ENCODE measurements at regions not wholly inside any gene's neighbourhood (a gene's known extent, or its start where the extent isn't known, plus 50 kb on each side); places are given as distances from the start of the nearest gene placed in this dataset.
"Not testable (repeated sequence)": the region's sequence is repeated elsewhere in the genome, so short reads cannot be mapped to it uniquely, and the experiment has no call there.

GRCh38 chr2:16383411-16383810, 282.2 kb downstream of the CYRIA start:
- 68 to 88% methylated on average over 1 of the region's 1 CpG for WGBS, 2 donors
- Histone ChIP-seq H3K36me3 (ENCODE audit: control insufficient read depth in 4 of 4, insufficient read depth in 4 of 4, low read length in 4 of 4) (no peaks in the 10 kb centered on the region), H3K9ac (ENCODE audit: insufficient read depth in 1 of 2, low read length in 2 of 2) (no peak overlapping the region), H3K4me3 (no peak overlapping the region), H3K27me3 (ENCODE audit: control insufficient read depth in 3 of 3, insufficient read depth in 3 of 3, low read length in 2 of 3) (no peaks in the 10 kb centered on the region), H3K9me3 (ENCODE audit: control insufficient read depth in 4 of 4, insufficient read depth in 3 of 4, low read length in 3 of 4) (peaks cover 0 to 4% (median 0%) of the 10 kb centered on the region in 4 donors), H3K4me1 (ENCODE audit: control insufficient read depth in 5 of 5, insufficient read depth in 5 of 5, low read length in 5 of 5) (peaks cover 0 to 10% (median 0%) of the 10 kb centered on the region in 5 donors), H3K27ac (ENCODE audit: low read depth in 1 of 2, low read length in 1 of 2) (no peak overlapping the region)
- TF ChIP-seq CTCF (IDR thresholded peaks at IDR 0.05; ENCODE audit: control extremely low read depth, extremely low read depth), result no peak
- DNase-seq (no peak), ATAC-seq (ENCODE audit: insufficient read depth, low FRiP score) (no peak)

GRCh38 chr2:16382451-16382850, 283.2 kb downstream of the CYRIA start:
- 71 to 83% methylated on average over 7 of the region's 7 CpGs for WGBS, 2 donors
- no peak for TF ChIP-seq CTCF (IDR thresholded peaks at IDR 0.05; ENCODE audit: control extremely low read depth, extremely low read depth)
- Histone ChIP-seq H3K9ac (ENCODE audit: insufficient read depth in 1 of 2, low read length in 2 of 2) (no peak overlapping the region), H3K4me1 (ENCODE audit: control insufficient read depth in 5 of 5, insufficient read depth in 5 of 5, low read length in 5 of 5) (peaks cover 0 to 10% (median 0%) of the 10 kb centered on the region in 5 donors), H3K27ac (ENCODE audit: low read depth in 1 of 2, low read length in 1 of 2) (no peak overlapping the region), H3K27me3 (ENCODE audit: control insufficient read depth in 3 of 3, insufficient read depth in 3 of 3, low read length in 2 of 3) (no peaks in the 10 kb centered on the region), H3K9me3 (ENCODE audit: control insufficient read depth in 4 of 4, insufficient read depth in 3 of 4, low read length in 3 of 4) (peaks cover 0 to 4% (median 0%) of the 10 kb centered on the region in 4 donors), H3K36me3 (ENCODE audit: control insufficient read depth in 4 of 4, insufficient read depth in 4 of 4, low read length in 4 of 4) (no peaks in the 10 kb centered on the region), H3K4me3 (no peak overlapping the region)
- DNase-seq, result no peak
- ATAC-seq (ENCODE audit: insufficient read depth, low FRiP score), result no peak

GRCh38 chr2:16381511-16381910, 284.1 kb downstream of the CYRIA start:
- Histone ChIP-seq H3K27ac (ENCODE audit: low read depth in 1 of 2, low read length in 1 of 2) (no peak overlapping the region), H3K27me3 (ENCODE audit: control insufficient read depth in 3 of 3, insufficient read depth in 3 of 3, low read length in 2 of 3) (no peaks in the 10 kb centered on the region), H3K36me3 (ENCODE audit: control insufficient read depth in 4 of 4, insufficient read depth in 4 of 4, low read length in 4 of 4) (no peaks in the 10 kb centered on the region), H3K4me3 (no peak overlapping the region), H3K9ac (ENCODE audit: insufficient read depth in 1 of 2, low read length in 2 of 2) (no peak overlapping the region), H3K4me1 (ENCODE audit: control insufficient read depth in 5 of 5, insufficient read depth in 5 of 5, low read length in 5 of 5) (peaks cover 0 to 10% (median 0%) of the 10 kb centered on the region in 5 donors), H3K9me3 (ENCODE audit: control insufficient read depth in 4 of 4, insufficient read depth in 3 of 4, low read length in 3 of 4) (peaks cover 0 to 4% (median 0%) of the 10 kb centered on the region in 4 donors)
- TF ChIP-seq CTCF (IDR thresholded peaks at IDR 0.05; ENCODE audit: control extremely low read depth, extremely low read depth), result no peak
- ATAC-seq (ENCODE audit: insufficient read depth, low FRiP score), result no peak
- 81 to 96% methylated on average over 2 of the region's 2 CpGs for WGBS, 2 donors
- no peak for DNase-seq

GRCh38 chr2:16379901-16380300, 285.7 kb downstream of the CYRIA start:
- H3K9me3 ChIP-seq (ENCODE audit: control insufficient read depth in 4 of 4, insufficient read depth in 3 of 4, low read length in 3 of 4); ATAC-seq (ENCODE audit: insufficient read depth, low FRiP score); H3K36me3 ChIP-seq (ENCODE audit: control insufficient read depth in 4 of 4, insufficient read depth in 4 of 4, low read length in 4 of 4); H3K4me3 ChIP-seq; DNase-seq; H3K27ac ChIP-seq (ENCODE audit: low read depth in 1 of 2, low read length in 1 of 2); H3K27me3 ChIP-seq (ENCODE audit: control insufficient read depth in 3 of 3, insufficient read depth in 3 of 3, low read length in 2 of 3); H3K4me1 ChIP-seq (ENCODE audit: control insufficient read depth in 5 of 5, insufficient read depth in 5 of 5, low read length in 5 of 5); H3K9ac ChIP-seq (ENCODE audit: insufficient read depth in 1 of 2, low read length in 2 of 2): not testable (repeated sequence)
- 86 to 97% methylated on average over 5 of the region's 5 CpGs for WGBS, 2 donors

- not testable (repeated sequence) for H3K27ac ChIP-seq (ENCODE audit: low read depth in 1 of 2, low read length in 1 of 2); ATAC-seq (ENCODE audit: insufficient read depth, low FRiP score); H3K4me3 ChIP-seq; DNase-seq; H3K9ac ChIP-seq (ENCODE audit: insufficient read depth in 1 of 2, low read length in 2 of 2); H3K36me3 ChIP-seq (ENCODE audit: control insufficient read depth in 4 of 4, insufficient read depth in 4 of 4, low read length in 4 of 4); H3K4me1 ChIP-seq (ENCODE audit: control insufficient read depth in 5 of 5, insufficient read depth in 5 of 5, low read length in 5 of 5); H3K27me3 ChIP-seq (ENCODE audit: control insufficient read depth in 3 of 3, insufficient read depth in 3 of 3, low read length in 2 of 3); H3K9me3 ChIP-seq (ENCODE audit: control insufficient read depth in 4 of 4, insufficient read depth in 3 of 4, low read length in 3 of 4)
- 83 to 88% methylated on average over 5 of the region's 5 CpGs for WGBS, 2 donors
These were observed 286.6 kb downstream of the CYRIA start for GRCh38 chr2:16379061-16379460.
